ENCODE measurements at regions not wholly inside any gene's neighbourhood (a gene's known extent, or its start where the extent isn't known, plus 50 kb on each side); places are given as distances from the start of the nearest gene placed in this dataset.

DNA sequence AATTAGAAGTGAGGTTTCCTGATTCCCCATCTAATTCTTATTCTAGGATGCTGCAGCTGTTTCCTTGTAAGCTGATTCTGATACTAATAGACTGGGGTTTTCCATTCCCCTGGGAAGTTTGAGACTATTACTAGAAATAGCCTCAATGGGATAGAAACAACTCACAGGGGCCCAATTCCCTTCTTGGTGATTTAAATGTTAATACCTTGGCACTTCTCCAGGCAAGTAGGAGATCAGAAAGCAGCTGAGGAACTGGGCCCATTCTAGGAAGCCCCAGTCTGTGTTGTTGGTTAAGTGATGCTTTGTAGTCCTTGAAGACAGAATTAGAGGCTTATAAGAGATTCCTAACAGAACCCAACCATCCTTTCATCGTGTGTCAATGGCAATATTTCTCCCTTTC lies 407.0 kb upstream of the SEL1L start:
- H3K27ac ChIP-seq (ENCODE audit: low read length) = no peak overlapping the region
- H3K4me1 ChIP-seq (ENCODE audit: control insufficient read depth, insufficient read depth, low read length) = no peaks in the 10 kb centered on the region
- H3K27me3 ChIP-seq (ENCODE audit: control insufficient read depth, insufficient read depth, low read length) = no peaks in the 10 kb centered on the region
- 60% methylated on average over 1 of the region's 1 CpG for WGBS (ENCODE audit: insufficient coverage, low lambda C conversion rate)
- no peaks in the 10 kb centered on the region for H3K9me3 ChIP-seq (ENCODE audit: control insufficient read depth, low read depth, low read length)
- H3K36me3 ChIP-seq (ENCODE audit: control insufficient read depth, insufficient read depth, low read length) = no peaks in the 10 kb centered on the region
- H3K4me3 ChIP-seq (ENCODE audit: low read length) = no peak overlapping the region
- no peak for DNase-seq

DNA sequence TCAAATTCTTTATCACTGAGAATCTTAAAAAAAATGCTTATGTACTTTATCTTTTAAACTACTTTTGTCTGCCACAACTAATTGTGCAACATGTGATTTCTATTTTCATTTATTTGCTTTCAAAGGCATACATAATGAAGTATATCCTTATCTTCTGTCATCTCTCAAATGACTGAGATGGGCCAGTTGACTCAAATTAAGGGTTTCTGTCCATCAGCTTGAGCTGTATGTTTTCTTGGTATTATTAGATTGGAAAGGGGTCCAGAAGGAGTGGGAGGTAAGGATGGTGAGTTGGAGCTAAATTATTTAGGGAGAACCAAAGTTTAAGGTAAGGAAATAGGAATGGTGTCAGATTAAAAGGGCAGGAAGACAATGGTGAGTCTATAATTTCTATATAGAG lies 408.4 kb upstream of the SEL1L start:
- Histone ChIP-seq H3K4me1 (ENCODE audit: control insufficient read depth, insufficient read depth, low read length) (no peaks in the 10 kb centered on the region), H3K27me3 (ENCODE audit: control insufficient read depth, insufficient read depth, low read length) (no peaks in the 10 kb centered on the region), H3K4me3 (ENCODE audit: low read length) (no peak overlapping the region), H3K9me3 (ENCODE audit: control insufficient read depth, low read depth, low read length) (no peaks in the 10 kb centered on the region), H3K36me3 (ENCODE audit: control insufficient read depth, insufficient read depth, low read length) (no peaks in the 10 kb centered on the region), H3K27ac (ENCODE audit: low read length) (no peak overlapping the region)
- no peak for DNase-seq

DNA sequence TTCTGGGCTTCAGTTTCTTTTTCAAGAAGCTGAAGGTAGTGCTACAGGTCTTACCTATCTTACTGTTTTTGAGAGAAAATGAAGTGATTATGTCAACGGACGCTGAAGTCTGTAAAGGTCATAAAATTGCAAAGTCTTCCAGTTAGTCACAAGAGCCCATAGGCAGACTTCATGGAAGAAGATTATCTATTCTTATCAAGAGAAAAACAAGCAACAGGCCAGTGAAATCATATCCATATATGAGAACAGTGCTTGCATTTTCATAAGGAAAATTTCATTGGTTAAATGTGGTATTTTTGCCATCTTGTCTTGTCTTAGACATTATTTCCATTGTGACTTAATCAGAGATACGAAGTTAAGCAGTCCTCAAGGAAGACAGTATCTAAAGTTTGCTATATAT lies 412.7 kb upstream of the SEL1L start:
- H3K4me3 ChIP-seq (ENCODE audit: low read length) = no peak overlapping the region
- H3K27me3 ChIP-seq (ENCODE audit: control insufficient read depth, insufficient read depth, low read length) = no peaks in the 10 kb centered on the region
- no peaks in the 10 kb centered on the region for H3K36me3 ChIP-seq (ENCODE audit: control insufficient read depth, insufficient read depth, low read length)
- H3K4me1 ChIP-seq (ENCODE audit: control insufficient read depth, insufficient read depth, low read length) = no peaks in the 10 kb centered on the region
- peak in 1 of 2 donors; percentile 43 for DNase-seq
- no peaks in the 10 kb centered on the region for H3K9me3 ChIP-seq (ENCODE audit: control insufficient read depth, low read depth, low read length)
- H3K27ac ChIP-seq (ENCODE audit: low read length) = no peak overlapping the region
- WGBS (ENCODE audit: insufficient coverage, low lambda C conversion rate) = 75% methylated on average over 1 of the region's 3 CpGs

DNA sequence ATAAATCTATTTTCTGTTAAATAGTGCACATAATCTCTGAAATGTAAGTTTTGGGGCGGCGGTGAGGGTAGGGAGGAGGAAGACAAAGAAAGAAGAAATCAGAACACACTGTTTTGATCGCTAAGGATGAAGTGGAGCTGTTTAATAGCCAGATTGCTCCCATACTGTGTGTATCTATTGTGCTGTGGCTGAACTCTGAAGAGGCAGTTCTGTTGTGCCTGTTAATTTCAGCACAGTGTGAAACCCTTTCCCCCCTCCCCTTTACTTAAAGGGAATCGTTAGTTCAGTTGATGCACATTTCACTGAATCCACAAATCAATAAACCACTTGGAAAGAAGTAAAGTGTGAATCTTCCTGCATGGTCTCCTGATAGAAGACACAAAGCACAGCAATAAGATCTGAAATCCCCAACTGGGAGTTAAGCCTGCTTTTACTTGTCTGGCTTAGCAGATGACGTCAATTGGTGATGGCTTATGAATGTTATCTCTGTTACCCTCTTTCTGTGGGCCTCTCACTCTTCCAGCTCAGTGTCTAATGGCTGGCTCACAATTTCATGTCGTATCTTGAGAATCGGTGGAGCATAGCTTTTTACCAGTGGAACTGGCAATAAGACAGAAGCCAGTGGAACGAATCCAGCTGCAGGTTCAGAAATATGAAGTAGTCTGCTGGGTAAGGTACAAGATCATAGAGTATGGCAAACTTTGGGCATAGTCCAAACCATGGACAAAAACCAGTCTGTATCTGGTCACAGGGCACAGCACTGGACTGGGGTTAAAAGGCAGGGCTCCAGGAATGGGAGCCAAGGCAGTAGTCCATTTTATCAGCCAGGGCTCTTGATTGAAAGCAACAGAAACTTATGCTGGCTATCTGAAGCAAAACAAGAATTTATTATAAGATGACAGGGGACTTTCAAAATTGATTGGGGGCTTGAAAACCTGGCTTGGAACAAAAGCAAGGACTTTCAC lies 413.5 kb upstream of the SEL1L start:
- no peak overlapping the region for H3K27ac ChIP-seq (ENCODE audit: low read length)
- no peaks in the 10 kb centered on the region for H3K4me1 ChIP-seq (ENCODE audit: control insufficient read depth, insufficient read depth, low read length)
- H3K27me3 ChIP-seq (ENCODE audit: control insufficient read depth, insufficient read depth, low read length) = no peaks in the 10 kb centered on the region
- no peaks in the 10 kb centered on the region for H3K36me3 ChIP-seq (ENCODE audit: control insufficient read depth, insufficient read depth, low read length)
- WGBS (ENCODE audit: insufficient coverage, low lambda C conversion rate) = no CpG with 5 or more reads among the region's 8 CpGs
- no peak overlapping the region for H3K4me3 ChIP-seq (ENCODE audit: low read length)
- peak; percentile 12 to 59 for DNase-seq
- H3K9me3 ChIP-seq (ENCODE audit: control insufficient read depth, low read depth, low read length) = no peaks in the 10 kb centered on the region

DNA sequence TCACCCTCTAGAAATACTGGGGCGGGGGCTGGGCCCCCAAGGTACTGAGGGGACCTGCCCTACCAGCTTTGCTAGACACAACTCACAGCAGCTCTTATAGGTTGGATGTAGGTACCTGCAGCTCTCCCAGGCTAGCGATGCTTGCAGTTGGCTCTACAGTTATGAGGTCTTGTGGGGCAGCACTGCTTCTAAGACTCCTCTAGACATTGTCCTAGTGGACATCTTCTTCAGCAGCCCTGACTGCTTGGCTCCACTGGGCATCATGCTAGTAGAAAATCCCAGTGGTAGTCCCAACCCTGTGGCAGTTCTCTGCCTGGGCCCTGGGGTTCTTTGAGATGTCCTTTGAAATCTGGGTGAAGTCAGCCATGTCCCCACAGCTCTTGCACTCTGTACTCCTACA lies 419.3 kb upstream of the SEL1L start:
- no peaks in the 10 kb centered on the region for H3K27me3 ChIP-seq (ENCODE audit: control insufficient read depth, insufficient read depth, low read length)
- no peak overlapping the region for H3K4me3 ChIP-seq (ENCODE audit: low read length)
- H3K9me3 ChIP-seq (ENCODE audit: control insufficient read depth, low read depth, low read length) = no peaks in the 10 kb centered on the region
- H3K27ac ChIP-seq (ENCODE audit: low read length) = no peak overlapping the region
- no peak for DNase-seq
- H3K4me1 ChIP-seq (ENCODE audit: control insufficient read depth, insufficient read depth, low read length) = no peaks in the 10 kb centered on the region
- no peaks in the 10 kb centered on the region for H3K36me3 ChIP-seq (ENCODE audit: control insufficient read depth, insufficient read depth, low read length)
- WGBS (ENCODE audit: insufficient coverage, low lambda C conversion rate) = no CpG with 5 or more reads among the region's 2 CpGs

DNA sequence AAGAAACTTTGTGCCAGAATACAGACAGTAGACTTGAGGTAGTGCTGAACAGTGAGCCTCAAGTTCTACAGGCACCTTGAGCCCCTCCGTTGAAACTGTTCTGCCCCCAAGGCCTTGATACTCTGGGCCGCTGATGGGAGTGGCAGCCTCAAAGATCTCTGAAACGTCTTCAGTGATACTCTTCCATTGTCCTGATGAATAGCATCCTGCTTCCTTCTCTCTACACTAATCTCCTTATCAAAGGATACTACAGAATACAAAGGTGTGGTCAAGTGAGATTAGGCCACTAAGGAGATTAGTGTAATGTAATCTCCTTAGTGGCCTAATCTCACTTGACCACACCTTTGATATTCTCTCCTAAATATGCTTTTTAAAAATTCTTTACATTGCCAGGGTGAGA lies 419.8 kb upstream of the SEL1L start:
- no peak overlapping the region for H3K4me3 ChIP-seq (ENCODE audit: low read length)
- no peak for DNase-seq
- 80% methylated on average over 1 of the region's 3 CpGs for WGBS (ENCODE audit: insufficient coverage, low lambda C conversion rate)
- H3K27ac ChIP-seq (ENCODE audit: low read length) = no peak overlapping the region
- no peaks in the 10 kb centered on the region for H3K4me1 ChIP-seq (ENCODE audit: control insufficient read depth, insufficient read depth, low read length)
- no peaks in the 10 kb centered on the region for H3K9me3 ChIP-seq (ENCODE audit: control insufficient read depth, low read depth, low read length)
- no peaks in the 10 kb centered on the region for H3K36me3 ChIP-seq (ENCODE audit: control insufficient read depth, insufficient read depth, low read length)
- H3K27me3 ChIP-seq (ENCODE audit: control insufficient read depth, insufficient read depth, low read length) = no peaks in the 10 kb centered on the region

DNA sequence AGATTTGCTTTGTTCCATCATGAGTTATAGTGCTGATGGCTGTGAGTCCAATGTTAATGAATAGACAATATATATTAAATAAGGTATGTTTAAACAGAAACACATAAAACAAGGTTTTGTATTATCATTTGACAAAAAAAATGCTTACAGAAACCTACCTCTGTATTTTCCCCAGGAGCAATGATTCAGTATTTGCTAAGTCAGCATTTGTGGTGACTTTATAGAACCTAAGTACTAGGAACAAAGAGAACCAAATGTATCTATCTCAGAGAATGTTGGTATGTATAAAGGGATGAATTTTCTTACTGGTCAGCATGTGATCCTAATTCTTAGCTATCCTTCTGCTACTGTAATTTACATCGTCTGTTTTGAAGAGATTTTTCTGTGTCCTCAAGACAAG lies 421.5 kb upstream of the SEL1L start:
- Histone ChIP-seq H3K4me1 (ENCODE audit: control insufficient read depth, insufficient read depth, low read length) (no peaks in the 10 kb centered on the region), H3K4me3 (ENCODE audit: low read length) (no peak overlapping the region), H3K9me3 (ENCODE audit: control insufficient read depth, low read depth, low read length) (no peaks in the 10 kb centered on the region), H3K27ac (ENCODE audit: low read length) (no peak overlapping the region), H3K36me3 (ENCODE audit: control insufficient read depth, insufficient read depth, low read length) (no peaks in the 10 kb centered on the region), H3K27me3 (ENCODE audit: control insufficient read depth, insufficient read depth, low read length) (no peaks in the 10 kb centered on the region)
- no CpG with 5 or more reads among the region's 1 CpG for WGBS (ENCODE audit: insufficient coverage, low lambda C conversion rate)
- no peak for DNase-seq

DNA sequence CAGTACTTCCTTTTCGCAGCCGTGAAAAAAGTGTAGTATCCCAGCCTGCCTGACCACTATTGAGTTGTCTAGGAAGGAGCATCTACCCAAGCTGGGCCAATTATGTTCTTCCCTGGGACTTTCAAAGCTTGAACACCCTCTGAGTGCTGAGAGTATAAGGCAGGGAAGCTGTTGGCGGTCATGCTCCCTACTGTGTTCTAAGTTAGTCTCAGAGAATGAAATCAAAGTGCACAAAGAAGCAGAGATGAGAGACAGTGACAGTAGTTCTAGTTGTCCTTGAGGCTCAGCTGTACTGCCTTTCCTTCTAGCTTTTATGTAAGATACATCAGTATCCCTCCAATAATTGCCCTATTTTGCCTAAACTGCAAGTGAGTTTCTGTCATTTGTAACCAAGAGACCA lies 427.1 kb upstream of the SEL1L start:
- Histone ChIP-seq H3K4me3 (ENCODE audit: low read length) (no peak overlapping the region), H3K9me3 (ENCODE audit: control insufficient read depth, low read depth, low read length) (no peaks in the 10 kb centered on the region), H3K27ac (ENCODE audit: low read length) (no peak overlapping the region), H3K36me3 (ENCODE audit: control insufficient read depth, insufficient read depth, low read length) (no peaks in the 10 kb centered on the region), H3K27me3 (ENCODE audit: control insufficient read depth, insufficient read depth, low read length) (no peaks in the 10 kb centered on the region), H3K4me1 (ENCODE audit: control insufficient read depth, insufficient read depth, low read length) (no peaks in the 10 kb centered on the region)
- DNase-seq = no peak
- 100% methylated on average over 2 of the region's 3 CpGs for WGBS (ENCODE audit: insufficient coverage, low lambda C conversion rate)

DNA sequence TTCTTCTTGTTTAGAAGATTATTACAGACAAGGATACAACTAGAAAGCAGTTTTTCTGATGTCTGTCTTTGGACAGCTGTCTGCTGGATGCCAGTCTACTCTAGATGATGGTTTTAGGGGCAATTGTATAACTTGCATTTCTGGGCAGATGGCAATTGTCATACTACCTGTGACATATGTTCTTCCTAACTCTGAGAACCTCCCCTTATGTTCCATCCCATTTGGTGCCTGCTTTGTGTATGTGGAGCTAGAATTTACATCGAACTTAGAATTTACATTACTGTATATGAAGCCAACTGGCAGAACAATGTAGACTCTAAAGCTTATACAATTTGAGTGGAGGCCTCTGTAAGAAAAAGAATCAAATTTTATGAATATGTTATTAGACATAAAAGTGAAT lies 430.2 kb upstream of the SEL1L start:
- WGBS (ENCODE audit: insufficient coverage, low lambda C conversion rate) = no CpG with 5 or more reads among the region's 1 CpG
- Histone ChIP-seq H3K27ac (ENCODE audit: low read length) (no peak overlapping the region), H3K36me3 (ENCODE audit: control insufficient read depth, insufficient read depth, low read length) (no peaks in the 10 kb centered on the region), H3K4me1 (ENCODE audit: control insufficient read depth, insufficient read depth, low read length) (no peaks in the 10 kb centered on the region), H3K4me3 (ENCODE audit: low read length) (no peak overlapping the region), H3K27me3 (ENCODE audit: control insufficient read depth, insufficient read depth, low read length) (no peaks in the 10 kb centered on the region), H3K9me3 (ENCODE audit: control insufficient read depth, low read depth, low read length) (no peaks in the 10 kb centered on the region)
- no peak for DNase-seq

DNA sequence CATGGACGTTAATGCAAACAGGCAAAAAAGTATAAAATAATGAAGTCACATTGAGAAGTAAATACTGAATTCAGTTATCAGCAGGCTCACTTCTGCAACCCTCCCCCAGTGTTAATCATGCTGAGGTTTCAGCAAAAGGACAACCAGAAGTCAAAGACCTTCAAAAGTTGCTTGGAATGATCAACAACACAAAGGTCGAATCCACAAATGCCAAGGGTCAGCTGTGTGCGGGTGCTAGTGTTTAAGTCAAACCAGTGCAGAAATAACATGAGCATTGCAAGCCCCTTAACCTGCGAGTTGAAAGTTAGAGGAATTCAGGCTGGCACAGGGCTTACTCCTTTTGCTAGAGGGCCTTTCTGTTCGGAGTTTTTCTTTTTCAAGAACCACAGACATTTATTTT lies 436.7 kb upstream of the SEL1L start:
- WGBS (ENCODE audit: insufficient coverage, low lambda C conversion rate) = 94% methylated on average over 2 of the region's 5 CpGs
- no peak for DNase-seq
- Histone ChIP-seq H3K36me3 (ENCODE audit: control insufficient read depth, insufficient read depth, low read length) (no peaks in the 10 kb centered on the region), H3K4me1 (ENCODE audit: control insufficient read depth, insufficient read depth, low read length) (no peaks in the 10 kb centered on the region), H3K27me3 (ENCODE audit: control insufficient read depth, insufficient read depth, low read length) (no peaks in the 10 kb centered on the region), H3K27ac (ENCODE audit: low read length) (no peak overlapping the region), H3K9me3 (ENCODE audit: control insufficient read depth, low read depth, low read length) (no peaks in the 10 kb centered on the region), H3K4me3 (ENCODE audit: low read length) (no peak overlapping the region)

DNA sequence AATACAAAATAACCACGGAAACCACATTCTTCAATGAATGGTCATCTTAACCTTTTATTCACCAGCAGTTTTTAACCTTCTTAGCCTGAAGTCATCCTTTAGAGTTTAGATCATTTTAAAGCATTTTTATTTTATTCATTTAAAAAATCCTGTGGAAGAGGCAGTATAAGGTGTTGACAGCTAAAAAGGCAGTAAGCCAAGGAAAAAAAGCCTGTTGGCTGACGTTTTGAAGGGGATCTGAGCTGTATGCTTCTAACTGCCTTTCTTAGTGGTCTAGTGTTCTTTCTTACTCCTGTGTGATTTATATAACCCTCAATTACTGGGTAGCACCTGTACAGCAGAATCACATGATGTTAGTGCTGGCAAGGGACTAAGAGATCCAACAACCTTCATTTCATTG lies 438.3 kb upstream of the SEL1L start:
- Histone ChIP-seq H3K36me3 (ENCODE audit: control insufficient read depth, insufficient read depth, low read length) (no peaks in the 10 kb centered on the region), H3K9me3 (ENCODE audit: control insufficient read depth, low read depth, low read length) (no peaks in the 10 kb centered on the region), H3K4me3 (ENCODE audit: low read length) (no peak overlapping the region), H3K27ac (ENCODE audit: low read length) (no peak overlapping the region), H3K27me3 (ENCODE audit: control insufficient read depth, insufficient read depth, low read length) (no peaks in the 10 kb centered on the region), H3K4me1 (ENCODE audit: control insufficient read depth, insufficient read depth, low read length) (no peaks in the 10 kb centered on the region)
- DNase-seq = no peak
- WGBS (ENCODE audit: insufficient coverage, low lambda C conversion rate) = 14% methylated on average over 1 of the region's 2 CpGs
